AG04450 (cell line): ENCODE measurements at regions not wholly inside any gene's neighbourhood (a gene's known extent, or its start where the extent isn't known, plus 50 kb on each side); places are given as distances from the start of the nearest gene placed in this dataset.

Source experiments
- CTCF ChIA-PET: fragments of 300-600, 350-600 bp; formaldehyde crosslinking; extraction: SDS; loops from one replicate; lab custom pipeline; 2022; ENCODE audit warnings: antibody characterized with exemption, inconsistent platforms; lab: Charles Lee
- POLR2A ChIA-PET: fragments of 350-600 bp; formaldehyde crosslinking; extraction: SDS; loops from one replicate; lab custom pipeline; 2021; ENCODE audit warnings: antibody characterized with exemption, inconsistent platforms; lab: Yijun Ruan, JAX
- DNase-seq: peaks from one replicate; pipeline ENCODE4 v3.0.0-alpha.2; 2011; ENCODE audit warnings: low read depth, low spot score
- H3K27ac ChIP-seq: one replicate; pipeline ENCODE4 v1.5.1; 2012; ENCODE audit warnings: low read depth, low read length, control low read depth
- H3K27me3 ChIP-seq: one replicate; pipeline ENCODE4 v1.6.0; 2012; ENCODE audit warnings: low read length; ENCODE audit not compliant: control insufficient read depth, insufficient read depth
- H3K4me3 ChIP-seq: 2 replicates; pipeline ENCODE4 v1.5.1; 2011; ENCODE audit warnings: mild to moderate bottlenecking, low read depth, low read length, control low read depth
- H3K9me3 ChIP-seq: 2 replicates; pipeline ENCODE4 v1.5.1; 2012; ENCODE audit warnings: low read length; ENCODE audit not compliant: control insufficient read depth, insufficient read depth
- TF ChIP-seq, protein P1 (sequence below): IDR thresholded peaks from 2 replicates; pipeline ENCODE4 v1.5.1; 2011; ENCODE audit warnings: low read depth, low read length, control low read depth, inconsistent platforms

DNA sequence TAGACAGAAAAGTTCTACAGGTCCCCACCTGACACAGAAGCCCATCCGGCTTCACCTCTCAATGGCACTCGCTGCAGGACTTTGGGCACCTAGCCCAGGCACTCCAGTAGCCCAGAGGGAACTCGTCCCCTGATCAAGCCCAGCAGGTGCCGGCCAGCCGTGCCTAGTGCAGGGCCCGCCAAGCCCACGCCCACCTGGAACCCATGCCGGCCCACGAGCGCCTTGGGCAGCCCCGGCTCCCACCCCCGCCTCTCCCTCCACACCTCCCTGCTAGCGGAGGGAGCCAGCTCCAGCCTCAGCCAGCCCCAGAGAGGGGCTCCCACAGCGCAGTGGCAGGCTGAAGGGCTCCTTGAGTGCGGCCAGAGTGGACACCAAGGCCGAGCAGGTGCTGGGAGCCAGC lies 268.8 kb downstream of the SLITRK1 start:
- ChIA-PET CTCF (no interaction called here), POLR2A (no interaction called here)
- Histone ChIP-seq H3K4me3 (no peak overlapping the region), H3K27ac (no peak overlapping the region), H3K9me3 (peaks cover 7% of the 10 kb centered on the region), H3K27me3 (no peaks in the 10 kb centered on the region)
- DNase-seq: no peak
- TF ChIP-seq, protein P1, sequence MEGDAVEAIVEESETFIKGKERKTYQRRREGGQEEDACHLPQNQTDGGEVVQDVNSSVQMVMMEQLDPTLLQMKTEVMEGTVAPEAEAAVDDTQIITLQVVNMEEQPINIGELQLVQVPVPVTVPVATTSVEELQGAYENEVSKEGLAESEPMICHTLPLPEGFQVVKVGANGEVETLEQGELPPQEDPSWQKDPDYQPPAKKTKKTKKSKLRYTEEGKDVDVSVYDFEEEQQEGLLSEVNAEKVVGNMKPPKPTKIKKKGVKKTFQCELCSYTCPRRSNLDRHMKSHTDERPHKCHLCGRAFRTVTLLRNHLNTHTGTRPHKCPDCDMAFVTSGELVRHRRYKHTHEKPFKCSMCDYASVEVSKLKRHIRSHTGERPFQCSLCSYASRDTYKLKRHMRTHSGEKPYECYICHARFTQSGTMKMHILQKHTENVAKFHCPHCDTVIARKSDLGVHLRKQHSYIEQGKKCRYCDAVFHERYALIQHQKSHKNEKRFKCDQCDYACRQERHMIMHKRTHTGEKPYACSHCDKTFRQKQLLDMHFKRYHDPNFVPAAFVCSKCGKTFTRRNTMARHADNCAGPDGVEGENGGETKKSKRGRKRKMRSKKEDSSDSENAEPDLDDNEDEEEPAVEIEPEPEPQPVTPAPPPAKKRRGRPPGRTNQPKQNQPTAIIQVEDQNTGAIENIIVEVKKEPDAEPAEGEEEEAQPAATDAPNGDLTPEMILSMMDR: no peak

DNA sequence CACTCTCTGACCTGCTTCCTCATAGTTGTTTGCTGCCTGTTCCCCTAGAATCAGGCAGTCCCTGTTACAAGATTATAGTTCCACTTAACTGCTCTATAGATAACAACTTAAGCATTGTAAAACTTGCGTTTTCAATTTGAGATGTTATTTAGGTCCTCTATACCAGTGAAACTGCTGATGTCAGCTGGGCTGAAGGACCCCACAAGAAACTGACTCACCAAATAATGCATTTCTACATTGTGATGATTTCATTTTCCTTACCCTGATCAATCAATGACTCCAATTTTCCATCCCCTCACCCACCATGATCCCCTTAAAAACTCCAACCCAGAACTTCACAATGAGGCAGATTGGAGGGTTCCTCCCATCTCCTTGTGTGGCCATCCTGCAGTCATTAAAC lies 280.7 kb downstream of the SLITRK1 start:
- CTCF ChIA-PET: no interaction called here
- no peak for DNase-seq
- TF ChIP-seq, protein P1: no peak
- no peaks in the 10 kb centered on the region for H3K27me3 ChIP-seq
- POLR2A ChIA-PET: no interaction called here
- H3K4me3 ChIP-seq: no peak overlapping the region
- H3K9me3 ChIP-seq: no peaks in the 10 kb centered on the region
- H3K27ac ChIP-seq: no peak overlapping the region

DNA sequence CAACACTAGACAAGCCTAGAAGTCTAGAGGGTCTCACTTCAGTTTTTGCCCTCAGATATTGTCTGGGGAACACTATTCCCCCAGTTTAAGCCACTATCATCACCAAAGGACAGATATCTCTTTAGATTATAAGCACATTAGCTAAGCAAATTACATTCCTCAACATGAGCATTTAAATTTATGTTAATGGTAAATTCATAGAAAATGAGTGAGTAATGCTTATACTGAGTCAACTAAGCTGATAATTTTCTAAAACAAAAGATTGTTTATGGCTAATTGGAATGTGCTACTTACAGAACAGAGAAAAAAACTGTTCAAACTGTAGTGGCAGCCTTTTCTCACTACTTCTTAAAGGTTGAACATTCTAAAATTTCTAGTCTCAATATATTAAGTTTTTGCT lies 290.2 kb downstream of the SLITRK1 start:
- CTCF ChIA-PET: no interaction called here
- no peaks in the 10 kb centered on the region for H3K27me3 ChIP-seq
- no peak overlapping the region for H3K27ac ChIP-seq
- no peak overlapping the region for H3K4me3 ChIP-seq
- TF ChIP-seq, protein P1: no peak
- DNase-seq: no peak
- H3K9me3 ChIP-seq: no peaks in the 10 kb centered on the region
- POLR2A ChIA-PET: no interaction called here

GRCh38 chr13:83589814-83590213 lies 292.5 kb downstream of the SLITRK1 start:
- Histone ChIP-seq H3K27ac (no peak overlapping the region), H3K27me3 (no peaks in the 10 kb centered on the region), H3K4me3 (no peak overlapping the region), H3K9me3 (no peaks in the 10 kb centered on the region)
- TF ChIP-seq, protein P1: no peak
- DNase-seq: no peak
- POLR2A ChIA-PET: interaction anchor here (0.6 kb wide), 1 partner anchor 50 kb away, joined by 5 read pairs; no protein-coding TSS in a partner anchor
- CTCF ChIA-PET: no interaction called here

GRCh38 chr13:83577183-83577582 lies 305.1 kb downstream of the SLITRK1 start:
- no peak overlapping the region for H3K4me3 ChIP-seq
- ChIA-PET CTCF (no interaction called here), POLR2A (no interaction called here)
- no peaks in the 10 kb centered on the region for H3K27me3 ChIP-seq
- DNase-seq: no peak
- TF ChIP-seq, protein P1: no peak
- H3K27ac ChIP-seq: no peak overlapping the region
- no peaks in the 10 kb centered on the region for H3K9me3 ChIP-seq
